Kidney (tissue), 13 donors: ENCODE measurements at regions not wholly inside any gene's neighbourhood (a gene's known extent, or its start where the extent isn't known, plus 50 kb on each side); places are given as distances from the start of the nearest gene placed in this dataset.

Experiments
- DNase-seq, 5 donors: peaks; one replicate each; pipeline ENCODE4 v3.0.0-alpha.2; 2013 to 2020
- FAIRE-seq: peaks from 2 replicates; lab custom pipeline; 2012; peaks lifted over from hg19 to GRCh38; lab: Jason Lieb, UNC
- H3K27ac ChIP-seq, 2 donors: one replicate each; pipeline ENCODE4 v1.7.0; 2013; ENCODE audit warnings: low read depth in 2 of 2, low read length in 2 of 2, inconsistent platforms in 1 of 2
- H3K27me3 ChIP-seq: one replicate; pipeline ENCODE4 v1.7.1; 2013; ENCODE audit warnings: low read length, inconsistent platforms; ENCODE audit not compliant: control insufficient read depth, insufficient read depth
- H3K36me3 ChIP-seq, 3 donors: one replicate each; pipeline versions ENCODE4 v1.7.0 to v1.7.1; 2013; ENCODE audit warnings: low read length in 3 of 3, control low read depth in 1 of 3, inconsistent platforms in 1 of 3; ENCODE audit not compliant: insufficient read depth in 3 of 3, control insufficient read depth in 2 of 3
- H3K4me1 ChIP-seq, 3 donors: one replicate each; pipeline versions ENCODE4 v1.7.0 to v1.7.1; 2013; ENCODE audit warnings: low read length in 3 of 3, inconsistent platforms in 1 of 3, low read depth in 1 of 3; ENCODE audit not compliant: control insufficient read depth in 2 of 3, insufficient read depth in 2 of 3
- H3K4me3 ChIP-seq, 3 donors: one replicate each; pipeline versions ENCODE4 v1.7.0 to v1.8.1; 2013; ENCODE audit warnings: low read length in 3 of 3, control low read depth in 1 of 3, inconsistent platforms in 1 of 3
- H3K9ac ChIP-seq, 3 donors: one replicate each; pipeline versions ENCODE4 v1.7.0 to v1.7.1; 2013; ENCODE audit warnings: low read length in 3 of 3, control low read depth in 1 of 3, inconsistent platforms in 1 of 3
- H3K9me3 ChIP-seq, 3 donors: one replicate each; pipeline versions ENCODE4 v1.7.0 to v1.7.1; 2013; ENCODE audit warnings: low read length in 3 of 3, control low read depth in 1 of 3, inconsistent platforms in 1 of 3; ENCODE audit not compliant: control insufficient read depth in 2 of 3, insufficient read depth in 1 of 3
- CTCF ChIP-seq: IDR thresholded peaks from 3 replicates; pipeline ENCODE4 v1.5.1; 2012; ENCODE audit warnings: mild to moderate bottlenecking, moderate library complexity, borderline replicate concordance; ENCODE audit not compliant: insufficient read depth; ENCODE audit errors: extremely low read depth
- intact Hi-C: fragments of 100-400 bp; cut with DNase I; formaldehyde crosslinking; loops from one replicate; pipeline ENCODE4 v1.11.1; 2022
- donor health status: control.
- donor health status: control.
- donor health status: control.
- donor health status: control.
- donor health status: control.
- donor health status: DM: yes; HTN: yes; CAD: no.
- donor health status: Normal renal cell carcinoma (clear cell type).

- no peaks in the 10 kb centered on the region for H3K36me3 ChIP-seq
- intact Hi-C loops: no loop called here
- no peak overlapping the region for H3K9ac ChIP-seq
- H3K4me1 ChIP-seq: peaks cover 0 to 3% (median 0%) of the 10 kb centered on the region in 3 donors
- H3K27me3 ChIP-seq: no peaks in the 10 kb centered on the region
- H3K27ac ChIP-seq: no peak overlapping the region
- DNase-seq: peak in 3 of 5 donors; percentile 20 to 69 (median 64)
- no peak overlapping the region for H3K4me3 ChIP-seq
- FAIRE-seq: no peak
- no peaks in the 10 kb centered on the region for H3K9me3 ChIP-seq
- TF ChIP-seq CTCF: no peak
These were observed 325.3 kb upstream of the LRRC4C start for GRCh38 chr11:41784513-41785335.

GRCh38 chr11:41786087-41786486 is 326.6 kb upstream of the LRRC4C start:
- FAIRE-seq (no peak), DNase-seq (peak in 3 of 5 donors; percentile 21 to 82 (median 60))
- TF ChIP-seq CTCF: no peak
- Histone ChIP-seq H3K27me3 (no peaks in the 10 kb centered on the region), H3K9me3 (peaks cover 0 to 5% (median 0%) of the 10 kb centered on the region in 3 donors), H3K4me1 (peaks cover 0 to 3% (median 0%) of the 10 kb centered on the region in 3 donors), H3K9ac (no peak overlapping the region), H3K4me3 (no peak overlapping the region), H3K27ac (no peak overlapping the region), H3K36me3 (no peaks in the 10 kb centered on the region)
- intact Hi-C loops: no loop called here

- no peak overlapping the region for H3K27ac ChIP-seq
- H3K4me3 ChIP-seq: no peak overlapping the region
- peaks cover 0 to 6% (median 0%) of the 10 kb centered on the region in 3 donors for H3K9me3 ChIP-seq
- H3K36me3 ChIP-seq: no peaks in the 10 kb centered on the region
- FAIRE-seq (no peak), DNase-seq (peak in 1 of 5 donors; percentile 68)
- intact Hi-C loops: no loop called here
- H3K27me3 ChIP-seq: no peaks in the 10 kb centered on the region
- H3K9ac ChIP-seq: no peak overlapping the region
- no peak for TF ChIP-seq CTCF
- H3K4me1 ChIP-seq: peaks cover 0 to 3% (median 0%) of the 10 kb centered on the region in 3 donors
These were observed 328.7 kb upstream of the LRRC4C start for GRCh38 chr11:41788177-41788576.
